Hematopoietic multipotent progenitor cell treated with erythropoietin and hydrocortisone succinate and interleukin-3 and kit ligand, for 4 days (in vitro differentiated cells): ENCODE measurements at regions not wholly inside any gene's neighbourhood (a gene's known extent, or its start where the extent isn't known, plus 50 kb on each side); places are given as distances from the start of the nearest gene placed in this dataset.
A peak's percentile ranks its signal among the peaks of the same experiment; 100 is the strongest.

Experiments
- DNase-seq: peaks from one replicate; pipeline ENCODE4 v3.0.0-alpha.2; 2015

DNA sequence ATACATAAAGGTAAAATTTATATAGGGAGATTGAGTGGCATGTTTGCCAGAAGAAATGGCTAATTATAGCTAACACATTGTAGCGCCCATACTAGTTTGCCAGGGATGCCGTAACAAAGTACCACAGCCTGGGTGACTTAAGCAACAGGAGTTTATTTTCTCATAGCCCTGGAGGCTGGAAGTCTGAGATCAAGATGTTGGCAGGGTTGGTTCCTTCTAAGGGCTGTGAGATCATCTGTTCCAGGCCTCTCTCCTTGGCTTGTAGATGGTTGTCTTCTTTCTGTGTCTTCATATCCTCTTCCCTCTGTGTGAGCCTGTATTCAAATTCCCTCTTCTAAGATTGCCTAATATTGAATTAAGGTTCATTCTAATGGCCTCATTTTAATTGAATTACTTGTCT is 417.5 kb upstream of the OPRM1 start:
- no peak for DNase-seq

DNA sequence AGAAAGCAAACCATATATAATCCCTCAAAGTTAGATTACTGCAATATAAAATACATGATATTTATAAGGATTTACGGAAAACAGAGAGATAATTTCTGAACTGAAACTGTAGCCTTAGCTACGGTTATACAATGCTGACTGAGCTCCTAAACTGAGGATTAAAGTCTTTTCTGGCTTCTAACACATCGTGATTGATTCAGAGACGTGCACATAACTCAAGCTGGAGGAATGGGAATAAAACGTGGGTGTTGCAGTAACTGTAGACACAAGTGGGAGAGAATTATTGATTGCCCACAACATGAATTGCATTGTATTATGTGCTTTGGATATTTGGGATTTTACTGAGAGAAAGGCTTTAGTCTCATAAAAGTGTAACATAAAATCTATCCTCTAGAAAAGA is 418.0 kb upstream of the OPRM1 start:
- DNase-seq = no peak

DNA sequence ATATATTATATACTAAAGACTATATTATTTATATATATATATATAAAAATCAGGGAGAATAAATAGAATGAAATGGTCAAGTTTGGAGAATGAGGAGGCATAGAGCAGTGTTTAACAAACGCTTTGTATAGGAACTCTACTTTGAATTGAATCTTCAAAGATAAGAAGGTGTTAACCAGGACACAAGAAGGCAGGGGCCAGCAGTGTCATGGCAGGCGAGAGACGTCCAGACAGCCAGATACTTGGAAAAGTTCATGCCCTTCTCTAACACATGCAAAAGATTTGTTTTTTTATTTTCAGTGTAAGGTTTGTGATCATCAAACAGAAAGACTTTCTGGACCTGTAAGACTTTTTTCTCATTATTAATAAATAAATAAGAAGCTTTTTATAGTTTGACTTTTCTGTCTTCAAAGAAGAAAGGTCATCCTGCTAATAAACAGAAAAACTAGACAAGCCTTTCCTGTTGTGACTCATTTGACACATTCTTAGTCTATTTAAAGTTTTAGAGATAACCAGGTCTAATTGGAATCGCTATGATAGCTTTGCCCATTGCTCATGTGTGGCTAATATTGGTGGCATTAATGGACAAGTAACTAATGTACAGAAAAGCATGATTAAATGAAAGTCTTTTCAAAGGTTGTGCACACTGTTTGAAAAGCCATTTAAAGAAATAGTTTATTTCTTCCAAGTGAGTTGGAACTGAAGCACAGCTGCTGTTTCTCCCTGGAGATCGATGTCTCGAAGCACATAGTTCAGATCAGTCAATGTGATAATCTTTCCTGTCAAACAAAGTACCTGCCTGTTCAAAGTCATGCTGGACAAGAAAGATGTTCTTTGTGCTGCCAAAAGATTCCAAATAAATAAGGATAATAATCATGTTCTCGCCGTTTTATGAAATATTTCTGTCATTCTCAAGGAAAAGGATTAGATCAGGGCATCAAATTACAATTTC is 420.4 kb upstream of the OPRM1 start:
- no peak for DNase-seq

DNA sequence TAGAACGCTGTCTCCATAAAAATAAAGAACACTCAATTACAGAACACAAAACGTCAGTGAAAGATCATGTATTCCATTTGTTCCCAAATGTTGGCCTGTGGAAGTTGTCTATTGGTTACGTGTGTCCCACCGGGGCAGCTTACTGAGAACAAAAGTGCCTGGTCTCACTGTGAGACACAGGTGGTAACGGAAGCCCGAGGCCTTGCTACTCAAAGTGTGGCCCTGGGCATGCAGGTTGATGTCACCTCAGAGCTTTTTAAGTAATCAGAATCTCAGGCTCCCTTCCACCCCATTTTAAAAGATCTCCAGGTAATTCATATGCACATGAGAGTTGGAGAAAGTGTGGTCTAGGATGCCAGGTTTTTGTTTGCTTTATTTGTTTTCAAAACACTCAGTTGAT is 422.5 kb upstream of the OPRM1 start:
- no peak for DNase-seq

DNA sequence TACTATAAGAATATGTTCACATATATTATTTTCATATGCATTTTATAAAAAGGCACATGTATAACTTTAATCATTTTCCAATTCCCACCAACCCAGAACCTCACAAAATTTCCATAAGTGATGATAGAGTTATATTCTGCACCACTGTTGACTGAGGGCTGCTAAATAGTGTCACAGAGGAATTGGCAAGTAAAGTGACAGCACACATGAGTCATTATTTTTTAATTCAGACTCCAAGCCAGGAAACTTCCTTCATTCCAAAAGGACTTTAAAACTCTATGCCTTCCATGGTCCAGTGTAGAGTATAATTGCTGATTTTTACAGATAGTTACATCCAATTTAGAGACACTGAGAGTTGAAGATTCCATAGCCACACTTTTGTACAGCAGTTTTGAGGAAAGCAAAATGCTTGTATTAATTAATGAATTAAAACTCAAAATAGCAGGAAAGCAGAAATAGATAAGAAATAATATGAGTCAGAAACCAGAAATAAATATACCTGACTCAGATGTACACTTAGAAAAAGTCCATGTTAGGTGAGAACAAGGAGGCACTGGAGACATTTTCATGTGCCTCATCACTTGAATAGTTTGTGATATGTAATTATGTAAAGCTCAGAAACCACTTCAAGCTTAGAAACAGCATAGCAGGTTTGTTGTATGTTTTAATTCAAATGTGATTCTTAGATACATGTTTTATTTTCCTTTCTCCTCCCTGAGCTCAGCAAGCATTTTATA is 425.2 kb upstream of the OPRM1 start:
- DNase-seq = no peak

DNA sequence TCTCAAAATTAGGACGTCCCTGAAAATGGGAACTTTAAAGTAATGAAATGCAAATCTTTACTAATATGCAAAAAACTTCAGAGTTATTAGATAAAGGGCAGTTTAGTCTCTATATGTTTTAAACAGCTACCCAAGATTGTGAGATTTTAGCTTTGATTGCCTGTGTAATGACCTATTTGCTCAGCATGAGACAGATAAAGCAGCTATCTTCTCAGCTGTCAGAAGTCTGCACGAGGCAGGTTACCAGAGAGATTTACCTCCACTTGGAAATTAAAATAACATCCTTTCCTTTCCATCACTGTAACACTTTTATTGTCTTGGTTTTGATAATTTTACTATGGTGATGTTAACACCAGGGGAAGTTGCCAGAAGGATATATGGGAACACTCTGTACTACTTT is 436.6 kb upstream of the OPRM1 start:
- no peak for DNase-seq

DNA sequence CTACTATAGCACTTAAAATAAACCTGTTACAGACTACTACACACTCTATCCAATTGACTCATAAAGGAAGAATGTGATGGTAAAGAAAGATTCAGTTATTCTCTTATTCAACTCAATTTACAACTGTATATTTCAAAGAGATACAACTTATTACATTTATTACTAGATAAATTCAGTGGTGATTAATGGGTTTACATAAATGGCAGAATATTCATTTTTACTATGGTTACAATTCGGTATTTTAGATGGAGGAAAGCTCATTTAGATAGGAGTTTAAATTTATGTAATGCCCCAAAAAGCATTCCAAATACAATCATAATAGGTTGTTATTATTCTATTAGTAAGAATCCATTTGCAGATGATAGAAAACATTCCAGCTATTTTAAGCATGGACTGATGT is 439.1 kb upstream of the OPRM1 start:
- DNase-seq = no peak

DNA sequence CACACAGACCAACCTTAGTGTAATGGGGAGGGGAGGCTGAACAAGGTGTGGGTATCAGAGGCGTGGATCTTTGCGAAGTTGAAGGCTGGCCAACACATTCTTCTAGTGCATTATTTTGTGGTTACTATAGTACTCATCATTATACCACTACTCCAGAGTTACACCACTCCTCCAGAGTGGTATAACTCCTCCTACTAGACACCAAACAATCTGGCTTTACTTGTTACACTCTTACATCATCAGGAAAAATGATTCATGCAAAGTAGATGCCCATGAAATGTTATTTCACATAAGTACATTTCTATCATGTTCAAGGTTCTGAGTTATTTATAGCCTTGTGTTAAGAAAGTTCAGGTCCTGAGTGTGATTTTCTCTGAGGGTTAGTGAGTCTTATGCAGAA is 443.1 kb upstream of the OPRM1 start:
- DNase-seq = no peak

DNA sequence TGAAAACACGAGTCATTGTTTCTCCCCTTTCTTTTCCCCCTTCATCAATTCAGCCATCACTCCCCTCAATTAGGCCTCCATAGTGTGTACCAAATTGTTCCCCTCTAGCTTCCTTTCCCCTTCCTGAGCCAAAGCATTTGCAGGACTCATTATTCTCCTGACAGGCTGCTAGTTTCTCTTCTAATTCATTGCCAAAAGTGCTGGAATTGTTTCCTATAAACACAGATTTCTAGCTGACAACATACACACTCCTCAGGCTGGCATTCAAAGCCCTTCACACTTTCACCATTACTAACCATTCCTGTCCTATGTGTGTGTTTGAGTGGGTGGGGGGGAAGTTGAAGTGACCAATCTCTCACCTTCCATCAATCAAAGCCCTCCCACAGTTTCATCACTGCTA is 444.2 kb upstream of the OPRM1 start:
- DNase-seq = no peak

DNA sequence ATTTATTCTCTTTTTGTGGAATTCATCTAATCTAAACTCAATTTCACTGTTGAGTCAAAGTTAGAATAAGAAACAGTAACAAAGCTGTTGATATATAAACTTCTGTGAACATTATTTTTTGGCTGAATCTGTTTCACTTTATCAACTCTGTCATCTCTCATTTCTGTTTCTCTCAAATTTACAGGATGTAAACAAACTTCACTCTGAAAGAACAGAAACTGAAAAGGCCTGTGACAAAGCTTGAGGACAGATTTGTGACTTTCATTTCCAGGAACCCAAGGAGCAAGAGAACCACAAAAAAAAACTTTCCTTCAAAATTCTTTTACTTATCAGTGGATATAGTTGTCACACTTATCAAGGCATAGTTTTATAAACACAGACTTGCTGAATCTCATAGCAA is 447.9 kb upstream of the OPRM1 start:
- no peak for DNase-seq

DNA sequence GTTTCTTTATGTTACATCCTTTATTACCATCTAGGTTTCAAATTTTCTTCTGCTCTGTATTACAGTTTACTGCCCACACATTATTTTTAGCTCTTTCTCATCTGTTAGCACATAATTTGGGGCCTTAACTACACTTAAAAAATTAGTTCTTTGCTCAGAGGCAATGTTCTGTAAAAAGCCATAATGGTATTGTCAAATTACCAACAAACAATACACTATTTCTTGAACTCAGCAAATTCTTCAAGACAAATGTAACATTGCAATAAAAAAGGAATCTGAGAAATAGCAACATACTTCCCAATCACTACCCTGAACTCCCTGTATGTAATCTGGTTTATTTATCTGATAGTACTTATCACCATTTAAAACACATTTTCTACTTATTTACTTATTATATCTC is 448.6 kb upstream of the OPRM1 start:
- no peak for DNase-seq

DNA sequence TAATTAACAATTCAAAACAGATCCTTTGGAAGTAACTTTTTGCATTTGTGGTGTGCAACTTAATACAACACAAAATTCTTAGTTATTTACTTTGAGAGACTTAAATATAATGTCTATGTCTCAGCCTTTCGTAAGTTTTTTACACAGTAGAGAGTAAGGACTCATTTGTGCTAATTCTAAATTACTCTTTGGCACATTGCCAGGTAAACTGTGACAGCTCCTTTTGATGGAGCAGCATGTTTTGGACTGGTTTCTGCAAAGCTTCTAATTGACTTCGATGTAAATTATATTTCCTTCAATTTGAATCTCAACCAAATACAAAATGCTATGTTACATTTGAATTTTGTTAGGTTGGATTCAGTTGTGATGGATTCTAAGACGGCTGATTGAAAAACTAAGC is 450.7 kb upstream of the OPRM1 start:
- DNase-seq = no peak

DNA sequence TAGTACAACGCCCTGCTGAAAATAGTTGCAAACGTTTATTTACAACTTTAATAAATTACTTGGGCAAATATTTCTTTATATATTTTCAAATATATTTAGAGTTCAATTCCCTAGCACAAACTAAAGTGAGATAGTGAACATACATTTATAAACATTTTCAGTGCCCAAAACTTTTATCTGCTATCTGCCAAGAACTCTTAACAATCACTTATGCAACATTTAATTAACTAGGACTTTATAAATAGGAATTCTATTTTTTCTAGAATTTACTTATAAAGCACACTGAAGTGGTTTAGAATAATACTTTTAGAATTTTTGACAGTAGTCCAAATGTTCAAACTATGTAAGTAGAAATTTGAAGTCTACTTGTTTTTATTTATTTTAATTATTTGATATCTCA is 452.6 kb upstream of the RGS17 start:
- DNase-seq = no peak

DNA sequence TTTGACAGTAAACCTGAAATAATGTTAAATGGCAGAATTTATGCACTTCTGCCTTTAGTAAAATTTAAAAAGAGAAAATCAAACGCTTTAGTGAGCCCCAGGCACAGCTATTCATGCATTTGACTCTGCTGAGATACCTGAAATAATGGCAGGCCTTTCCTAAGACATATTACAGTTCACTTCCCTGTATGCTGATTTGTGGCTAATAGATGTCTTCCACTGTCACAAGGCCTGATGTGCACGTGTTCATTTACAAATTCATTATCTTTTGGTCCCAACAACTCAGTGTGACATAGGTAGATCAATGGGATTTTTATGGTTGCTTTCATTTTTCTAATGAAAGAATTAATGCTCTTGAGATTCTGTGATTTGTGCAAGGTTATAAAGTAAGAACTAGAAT is 449.7 kb upstream of the RGS17 start:
- no peak for DNase-seq

DNA sequence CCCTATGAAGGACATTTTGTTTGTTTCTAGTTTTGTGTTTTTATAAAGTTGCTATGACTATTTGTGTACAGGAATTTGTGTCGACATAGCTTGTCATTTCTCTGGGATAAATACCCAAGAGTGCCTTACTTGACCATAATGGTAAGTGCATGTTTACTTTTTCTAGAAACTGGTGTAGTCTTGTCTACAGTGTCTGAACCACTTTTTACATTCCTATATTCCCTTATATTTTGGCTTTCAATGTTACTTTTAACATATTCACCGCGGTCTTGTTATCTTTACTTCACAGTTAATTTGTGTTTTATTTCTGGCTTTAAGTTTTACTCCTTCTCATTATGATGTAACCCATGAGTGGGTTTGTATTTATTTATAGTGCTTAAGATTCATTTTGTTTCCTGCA is 444.4 kb upstream of the RGS17 start:
- no peak for DNase-seq

DNA sequence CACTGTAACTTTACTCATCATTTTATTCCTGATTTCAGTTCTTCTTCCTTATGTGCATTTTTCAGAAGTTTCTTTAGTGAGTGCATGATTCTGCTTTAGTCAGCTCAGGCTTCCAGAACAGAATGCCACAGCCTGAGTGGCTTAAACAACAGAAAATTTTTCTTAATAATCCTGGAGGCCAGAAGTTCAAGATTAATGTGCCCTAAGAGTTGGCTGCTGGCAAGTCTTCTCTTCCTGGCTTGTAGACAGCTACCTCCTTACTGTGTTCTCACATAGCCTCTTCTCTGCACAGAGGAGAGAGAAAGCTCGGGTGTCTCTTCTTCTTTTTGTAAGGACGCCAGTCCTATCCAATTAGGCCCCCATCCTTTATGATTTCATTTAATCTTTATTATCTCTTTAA is 443.1 kb upstream of the RGS17 start:
- DNase-seq = no peak

DNA sequence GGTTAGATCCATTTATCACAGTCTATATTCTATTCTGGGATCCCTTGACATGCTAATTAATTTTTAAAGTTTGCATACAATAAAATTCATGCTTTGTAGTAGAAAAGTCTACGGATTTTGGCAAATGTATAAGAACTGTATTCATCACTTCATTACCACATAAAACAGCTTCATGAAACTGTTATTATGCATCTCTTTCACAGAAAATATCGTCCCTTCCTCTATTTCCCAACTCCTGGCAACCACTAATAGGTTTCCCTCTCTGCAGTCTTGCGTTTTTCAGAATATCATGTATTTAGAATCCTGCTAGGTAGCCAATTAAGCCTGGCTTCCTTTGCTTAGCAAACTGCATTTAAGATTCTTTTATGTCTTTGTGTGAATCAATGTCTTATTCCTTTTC is 441.3 kb upstream of the RGS17 start:
- DNase-seq = no peak

DNA sequence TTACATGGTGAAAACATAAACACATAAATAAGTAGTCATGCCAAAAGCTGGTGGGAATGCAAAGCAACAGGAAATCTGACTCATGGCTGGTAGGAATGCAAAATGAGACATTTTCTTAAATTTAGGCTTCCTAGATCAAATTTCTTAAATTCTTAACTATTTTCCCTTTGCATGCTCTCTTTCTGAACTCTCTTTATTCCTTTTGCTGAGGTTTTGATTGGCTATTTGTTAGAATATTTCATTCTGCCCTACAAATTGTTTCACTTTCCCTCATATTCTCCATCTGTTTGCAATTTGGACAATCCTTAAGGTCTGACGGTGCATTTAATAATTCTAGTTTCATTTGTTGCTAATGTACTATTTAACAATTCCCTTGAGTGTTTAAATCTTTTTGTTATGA is 437.5 kb upstream of the RGS17 start:
- no peak for DNase-seq

DNA sequence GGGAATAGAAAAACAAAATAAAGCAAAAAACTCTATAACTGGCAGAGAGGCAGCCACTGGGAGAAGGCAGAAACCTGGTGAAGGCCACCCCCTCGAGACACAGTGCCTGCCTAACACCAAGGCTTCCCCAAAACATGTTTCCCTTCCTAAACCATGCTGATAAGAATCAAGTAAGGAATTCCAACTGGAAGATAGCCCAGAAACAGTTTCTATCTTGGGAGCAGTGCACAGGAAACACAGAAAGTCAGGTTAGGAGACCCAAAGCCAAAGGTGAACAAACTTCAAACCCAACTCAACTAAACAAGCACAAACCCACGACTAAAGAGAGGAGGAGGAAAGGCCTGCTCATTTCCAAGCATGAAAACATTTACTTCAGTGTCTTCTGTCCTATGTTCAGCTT is 433.7 kb upstream of the RGS17 start:
- DNase-seq = no peak

DNA sequence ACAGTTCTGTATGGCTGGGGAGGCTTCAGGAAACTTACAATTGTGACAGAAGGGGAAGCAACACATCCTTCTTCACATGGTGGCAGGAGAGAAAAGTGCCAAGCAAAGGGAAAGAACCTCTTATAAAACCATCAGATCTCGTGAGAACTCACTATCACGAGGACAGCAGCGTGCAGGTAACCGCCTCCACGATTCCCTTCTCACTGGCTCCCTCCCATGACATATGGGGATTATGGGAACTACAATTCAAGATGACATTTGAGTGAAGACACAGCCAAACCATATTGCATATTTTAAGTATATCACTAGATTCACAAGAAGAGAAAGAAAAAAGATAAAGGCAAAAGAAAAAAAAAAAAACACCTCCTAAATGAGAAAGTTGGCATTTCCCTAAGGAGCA is 431.9 kb upstream of the RGS17 start:
- no peak for DNase-seq

DNA sequence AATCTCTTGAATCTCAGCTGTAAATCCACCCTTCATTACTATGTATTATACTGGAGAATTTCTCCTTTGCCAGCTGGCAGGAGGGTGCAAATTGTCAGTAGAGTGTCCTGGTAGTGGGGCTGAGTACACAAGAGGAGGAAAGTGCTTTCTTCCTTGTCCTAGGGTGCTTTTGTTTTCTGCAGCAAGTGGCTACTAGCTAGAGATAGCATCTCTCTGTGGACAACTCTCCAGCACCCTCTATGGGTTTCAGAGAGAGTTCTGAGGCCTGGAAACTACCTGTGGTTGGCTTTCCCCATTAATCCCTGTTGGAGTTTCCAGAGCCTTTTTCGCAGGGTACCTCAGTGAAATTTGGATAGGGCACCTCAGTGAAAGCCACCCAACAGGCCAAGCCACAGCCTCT is 422.5 kb upstream of the RGS17 start:
- peak; percentile 12 for DNase-seq

DNA sequence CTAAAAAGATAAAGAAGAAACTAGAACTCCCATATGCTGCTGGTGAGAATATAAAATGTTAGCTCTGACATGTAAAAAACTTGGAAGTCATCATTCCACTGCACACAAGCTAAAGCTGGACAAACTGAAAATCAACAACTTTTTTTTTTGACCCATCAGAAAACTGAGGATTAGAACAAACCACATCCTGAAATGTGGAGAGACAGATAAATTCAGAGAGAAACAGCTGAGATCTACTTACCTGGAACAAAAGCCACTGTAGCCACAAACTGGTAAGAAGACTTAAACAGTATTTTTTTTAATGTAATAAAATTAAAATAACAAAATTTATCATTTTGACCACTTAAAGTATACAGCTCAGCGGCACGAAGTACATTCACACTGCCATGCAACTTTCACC is 408.5 kb upstream of the RGS17 start:
- peak; percentile 12 for DNase-seq

DNA sequence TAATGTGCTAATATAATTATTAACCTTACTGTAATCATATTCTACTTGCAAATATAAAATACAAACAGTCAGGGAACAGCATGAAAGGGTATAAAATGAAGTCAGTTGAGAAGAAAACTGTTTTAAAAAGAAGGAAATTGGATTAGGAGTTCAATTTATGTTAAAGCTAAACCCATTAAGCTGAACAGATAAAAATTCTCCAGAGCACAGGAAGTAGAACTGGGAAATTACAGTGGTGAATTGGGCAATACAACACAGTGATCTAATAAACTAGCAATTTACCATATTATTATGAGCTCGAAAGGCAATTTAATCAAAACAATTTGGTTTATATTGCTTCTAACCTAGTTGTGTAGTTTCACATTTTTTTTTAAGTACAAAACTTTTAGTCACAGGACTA is 407.4 kb upstream of the RGS17 start:
- no peak for DNase-seq

DNA sequence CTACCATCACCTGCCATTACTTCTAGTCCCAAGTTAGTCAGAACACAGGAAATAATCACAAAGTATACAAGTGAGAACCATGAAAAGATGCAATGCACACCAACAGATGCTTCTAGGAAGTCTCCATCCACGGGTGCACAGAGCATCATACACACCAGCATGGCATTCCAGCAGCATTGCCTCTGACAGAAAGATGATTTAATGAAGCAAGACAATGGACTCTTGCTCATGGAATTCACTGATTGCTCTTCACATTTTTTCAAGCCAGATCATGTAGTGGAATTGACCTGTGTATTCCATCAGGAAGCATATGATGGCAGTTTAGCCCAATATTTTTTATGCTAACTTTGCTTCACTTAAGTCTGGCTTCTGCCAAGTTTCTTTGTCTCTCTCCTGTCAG is 406.3 kb upstream of the RGS17 start:
- DNase-seq = no peak

DNA sequence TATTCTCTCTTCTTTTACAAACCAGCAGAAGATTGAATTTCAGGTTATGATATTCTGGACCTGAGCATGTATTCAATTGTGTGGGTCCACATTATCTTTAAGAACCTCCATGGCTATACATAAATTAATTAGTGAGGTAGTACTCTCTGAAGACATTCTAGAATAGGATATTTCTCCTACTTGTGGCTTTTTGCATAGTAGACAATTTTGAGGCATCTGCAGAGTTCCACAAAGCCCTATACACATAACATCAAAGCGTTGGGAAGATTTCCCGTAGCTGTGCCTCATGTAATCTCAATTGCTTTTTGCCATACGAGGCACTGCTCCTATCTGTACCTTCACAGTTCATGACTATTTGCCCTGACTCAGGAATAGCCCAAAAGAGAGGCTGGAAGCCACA is 395.4 kb upstream of the RGS17 start:
- no peak for DNase-seq
